Transverse colon (tissue), 4 donors: ENCODE measurements at regions not wholly inside any gene's neighbourhood (a gene's known extent, or its start where the extent isn't known, plus 50 kb on each side); places are given as distances from the start of the nearest gene placed in this dataset.

Experiments used
- DNase-seq: peaks from one replicate; pipeline ENCODE4 v3.0.0-alpha.2; 2019
- H3K27ac ChIP-seq, 4 donors: fragments of 200-600 bp; sonication (generic); 2 replicates each; pipeline ENCODE4 v1.5.1; 2016 to 2018; ENCODE audit warnings: inconsistent platforms in 4 of 4
- H3K27me3 ChIP-seq: fragments of 200-600 bp; sonication (generic); 2 replicates; pipeline ENCODE4 v1.5.1; 2017; ENCODE audit warnings: inconsistent platforms
- H3K36me3 ChIP-seq, 4 donors: fragments of 200-600 bp; sonication (generic); 2 replicates each; pipeline ENCODE4 v1.5.1; 2017 to 2019; ENCODE audit warnings: inconsistent platforms in 4 of 4
- H3K4me1 ChIP-seq, 4 donors: fragments of 200-600 bp; sonication (generic); 2 replicates each; pipeline ENCODE4 v1.5.1; 2017 to 2020; ENCODE audit warnings: inconsistent platforms in 4 of 4
- H3K4me3 ChIP-seq, 4 donors: fragments of 200-600 bp; sonication (generic); 1 replicate in 1 of 4; 2 replicates in 3 of 4; pipeline versions ENCODE4 v1.5.1 to v1.6.1; 2017 to 2019; ENCODE audit warnings: inconsistent platforms in 4 of 4
- H3K9me3 ChIP-seq, 2 donors: fragments of 200-600 bp; sonication (generic); 2 replicates each; pipeline ENCODE4 v1.5.1; 2017 to 2019; ENCODE audit warnings: inconsistent platforms in 2 of 2
- EP300 ChIP-seq: sonication (generic); formaldehyde crosslinking; IDR thresholded peaks from one replicate; pipeline ENCODE4 v1.6.1; 2017; ENCODE audit warnings: antibody characterized with exemption, low read depth
- POLR2A ChIP-seq: fragments of 450-650 bp; IDR thresholded peaks from one replicate; pipeline ENCODE4 v1.6.1; 2016; ENCODE audit warnings: antibody characterized with exemption, mild to moderate bottlenecking, moderate library complexity
- POLR2AphosphoS5 ChIP-seq, 3 donors: sonication (generic); formaldehyde crosslinking; IDR thresholded peaks; one replicate each; pipeline ENCODE4 v1.6.1; 2016; ENCODE audit warnings: antibody characterized with exemption in 3 of 3
- WGBS, 2 donors: methylation state at CpG; one replicate each; pipeline ENCODE4 v1.1.5; 2018; ENCODE audit warnings: low coverage in 1 of 2; 5-methylcytosine and 5-hydroxymethylcytosine counted together
- in situ Hi-C, 4 donors: fragments of 200-750 bp; cut with MboI; loops; one replicate each; pipeline versions ENCODE4 v1.15.0 to v1.15.1; 2017; ENCODE audit warnings: low sequenced_read_pairs in 3 of 4, low pct_ligation_motif_present in 1 of 4, low pct_unique_long_range_greater_than_20kb in 1 of 4
- intact Hi-C: fragments of 100-400 bp; cut with DNase I; formaldehyde crosslinking; loops from one replicate; pipeline ENCODE4 v1.15.1; 2023; ENCODE audit warnings: low total_unique reads
- TF ChIP-seq, protein P1 (sequence below), 5 experiments: fragments of 200-600 bp in 3 of 5; fragments of 450-650 bp in 2 of 5; sonication (generic) in 3 of 5; IDR thresholded peaks; 1 replicate in 2 of 5; 2 replicates in 3 of 5; pipeline ENCODE4 v1.5.1; 2016 to 2017; ENCODE audit warnings: antibody characterized with exemption in 5 of 5, inconsistent platforms in 3 of 5, mild to moderate bottlenecking in 2 of 5, moderate library complexity in 1 of 5

DNA sequence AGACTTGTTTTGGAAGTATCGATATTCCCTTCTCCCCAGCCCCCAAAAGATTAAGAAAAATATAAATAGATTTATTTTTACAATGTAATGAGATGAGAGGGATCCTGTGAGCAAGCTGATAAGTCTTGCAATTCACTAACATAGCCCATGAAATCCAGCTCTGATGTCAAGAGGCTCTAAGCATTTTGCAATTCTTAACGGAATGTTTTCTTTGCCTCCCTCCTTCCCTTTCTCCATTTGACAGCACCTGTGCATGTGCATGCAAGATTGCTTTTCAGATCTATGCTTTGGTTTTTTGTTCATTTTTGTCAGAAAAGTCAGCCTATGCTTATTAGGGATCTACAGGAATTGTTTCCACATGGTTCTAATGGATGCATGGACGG is 169.9 kb downstream of the SLIT2 start:
- Histone ChIP-seq H3K9me3 (no peaks in the 10 kb centered on the region), H3K4me1 (no peaks in the 10 kb centered on the region), H3K27ac (no peak overlapping the region), H3K36me3 (no peaks in the 10 kb centered on the region), H3K27me3 (no peaks in the 10 kb centered on the region), H3K4me3 (no peak overlapping the region)
- in situ Hi-C loops, result loop anchor here (5.0 to 10.0 kb wide), 3 partner anchors 123 to 266 kb away; no protein-coding TSS in a partner anchor
- no peak for DNase-seq
- 74 to 75% methylated on average over 2 to 3 of the region's 3 CpGs for WGBS, 2 donors
- intact Hi-C loops, result no loop called here
- TF ChIP-seq EP300 (no peak), POLR2AphosphoS5 (IDR thresholded peaks at IDR 0.05) (no peak)
- TF ChIP-seq, protein P1, sequence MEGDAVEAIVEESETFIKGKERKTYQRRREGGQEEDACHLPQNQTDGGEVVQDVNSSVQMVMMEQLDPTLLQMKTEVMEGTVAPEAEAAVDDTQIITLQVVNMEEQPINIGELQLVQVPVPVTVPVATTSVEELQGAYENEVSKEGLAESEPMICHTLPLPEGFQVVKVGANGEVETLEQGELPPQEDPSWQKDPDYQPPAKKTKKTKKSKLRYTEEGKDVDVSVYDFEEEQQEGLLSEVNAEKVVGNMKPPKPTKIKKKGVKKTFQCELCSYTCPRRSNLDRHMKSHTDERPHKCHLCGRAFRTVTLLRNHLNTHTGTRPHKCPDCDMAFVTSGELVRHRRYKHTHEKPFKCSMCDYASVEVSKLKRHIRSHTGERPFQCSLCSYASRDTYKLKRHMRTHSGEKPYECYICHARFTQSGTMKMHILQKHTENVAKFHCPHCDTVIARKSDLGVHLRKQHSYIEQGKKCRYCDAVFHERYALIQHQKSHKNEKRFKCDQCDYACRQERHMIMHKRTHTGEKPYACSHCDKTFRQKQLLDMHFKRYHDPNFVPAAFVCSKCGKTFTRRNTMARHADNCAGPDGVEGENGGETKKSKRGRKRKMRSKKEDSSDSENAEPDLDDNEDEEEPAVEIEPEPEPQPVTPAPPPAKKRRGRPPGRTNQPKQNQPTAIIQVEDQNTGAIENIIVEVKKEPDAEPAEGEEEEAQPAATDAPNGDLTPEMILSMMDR (IDR thresholded peaks at IDR 0.05), result no peak

DNA sequence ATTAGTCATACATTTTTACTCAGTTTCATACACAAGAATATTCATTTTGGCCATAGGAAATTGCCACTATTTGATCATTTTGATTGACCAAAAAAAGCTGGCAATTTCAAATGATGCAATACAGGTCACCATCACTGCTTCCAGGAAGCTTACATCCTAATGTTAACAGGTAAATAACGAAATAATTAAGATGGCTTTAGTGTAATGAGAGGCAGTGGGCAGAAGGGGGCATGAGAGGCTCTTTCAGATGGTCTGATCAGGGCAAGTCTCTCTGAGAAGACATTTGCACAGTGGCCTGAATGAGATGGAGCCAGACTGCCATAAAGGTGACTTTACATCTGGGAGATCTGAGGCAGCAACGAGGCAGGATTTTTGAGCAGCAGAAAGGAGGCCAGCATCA is 170.7 kb downstream of the SLIT2 start:
- 15 to 20% methylated on average over 1 to 2 of the region's 2 CpGs for WGBS, 2 donors
- in situ Hi-C loops, result loop anchor here (5.0 to 10.0 kb wide), 3 partner anchors 122 to 265 kb away; no protein-coding TSS in a partner anchor

DNA sequence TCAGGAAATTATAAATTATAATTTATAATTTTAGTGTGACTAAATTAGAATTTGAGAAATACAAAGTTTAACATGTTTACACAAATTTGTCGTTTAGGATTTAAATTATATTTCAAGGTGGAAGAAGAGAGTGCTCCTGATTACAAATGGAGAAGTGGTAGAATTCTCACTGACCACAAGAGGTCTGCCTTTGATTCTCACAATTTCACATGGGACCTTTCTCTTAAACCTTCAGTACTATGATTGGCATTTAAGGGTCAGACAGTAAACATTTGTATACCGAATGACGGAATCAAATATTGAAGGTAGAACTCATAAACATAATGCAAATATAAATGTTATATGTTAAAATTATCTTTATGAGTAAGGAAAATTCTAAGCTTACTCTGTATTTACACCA is 171.7 kb downstream of the SLIT2 start:
- intact Hi-C loops, result no loop called here
- no peaks in the 10 kb centered on the region for H3K4me1 ChIP-seq
- no peak overlapping the region for H3K27ac ChIP-seq
- no peaks in the 10 kb centered on the region for H3K27me3 ChIP-seq
- H3K4me3 ChIP-seq, result no peak overlapping the region
- in situ Hi-C loops, result loop anchor here (5.0 to 10.0 kb wide), 3 partner anchors 121 to 264 kb away; no protein-coding TSS in a partner anchor
- WGBS, 2 donors, result 80 to 90% methylated on average over 3 of the region's 3 CpGs
- DNase-seq, result no peak
- no peak for TF ChIP-seq POLR2AphosphoS5 (IDR thresholded peaks at IDR 0.05)
- TF ChIP-seq EP300, result no peak
- TF ChIP-seq POLR2A, result no peak
- TF ChIP-seq, protein P1 (IDR thresholded peaks at IDR 0.05), result no peak
- H3K9me3 ChIP-seq, result no peaks in the 10 kb centered on the region
- no peaks in the 10 kb centered on the region for H3K36me3 ChIP-seq

More for the DNA sequence above, 170.7 kb downstream of the SLIT2 start:
- Histone ChIP-seq H3K36me3 (no peaks in the 10 kb centered on the region), H3K9me3 (no peaks in the 10 kb centered on the region), H3K27ac (no peak overlapping the region), H3K27me3 (no peaks in the 10 kb centered on the region), H3K4me3 (no peak overlapping the region), H3K4me1 (no peaks in the 10 kb centered on the region)
- DNase-seq, result peak; percentile 60
- intact Hi-C loops, result no loop called here
- TF ChIP-seq EP300, result no peak
- TF ChIP-seq, protein P1 (IDR thresholded peaks at IDR 0.05), result peak; percentile 54 to 70 (median 62)

DNA sequence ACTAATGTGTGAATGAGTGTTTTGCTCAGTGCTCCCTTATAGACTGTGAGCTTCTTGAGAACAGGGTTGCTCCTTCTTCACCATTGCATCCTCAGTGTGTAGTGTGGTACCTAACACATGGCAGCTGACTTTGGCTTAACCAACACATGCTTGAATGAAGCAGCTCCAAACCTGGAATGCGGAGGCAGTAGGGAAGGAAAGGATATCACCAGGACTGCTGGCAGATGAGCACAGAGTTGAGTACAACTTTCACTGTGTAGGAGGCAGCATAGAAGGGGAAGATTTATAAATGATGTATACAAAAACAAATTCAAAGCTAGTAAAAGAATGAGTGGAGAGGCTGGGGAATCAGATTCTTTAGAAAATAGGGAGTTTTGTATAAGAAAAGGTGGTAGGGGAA is 174.3 kb downstream of the SLIT2 start:
- peaks cover 0 to 16% (median 7%) of the 10 kb centered on the region in 4 donors for H3K4me1 ChIP-seq
- no peaks in the 10 kb centered on the region for H3K27me3 ChIP-seq
- H3K36me3 ChIP-seq, result no peaks in the 10 kb centered on the region
- no peak for TF ChIP-seq EP300
- no peak for TF ChIP-seq POLR2AphosphoS5 (IDR thresholded peaks at IDR 0.05)
- TF ChIP-seq, protein P1 (IDR thresholded peaks at IDR 0.05), result no peak
- TF ChIP-seq POLR2A, result no peak
- in situ Hi-C loops (loop anchor here (10.0 kb wide), 2 partner anchors 119 to 259 kb away; no protein-coding TSS in a partner anchor), intact Hi-C loops (no loop called here)
- no peak overlapping the region for H3K27ac ChIP-seq
- no peak for DNase-seq
- H3K9me3 ChIP-seq, result no peaks in the 10 kb centered on the region
- H3K4me3 ChIP-seq, result no peak overlapping the region
- WGBS, 2 donors, result 97% methylated on average over 1 of the region's 1 CpG; no CpG with 5 or more reads in 1 of the 2 donors
